ENCODE measurements at regions not wholly inside any gene's neighbourhood (a gene's known extent, or its start where the extent isn't known, plus 50 kb on each side); places are given as distances from the start of the nearest gene placed in this dataset.

- H3K36me3 ChIP-seq (ENCODE audit: control insufficient read depth, insufficient read depth, low read length, severe bottlenecking) = no peaks in the 10 kb centered on the region
- no peak overlapping the region for H3K9ac ChIP-seq (ENCODE audit: low read length)
- no peaks in the 10 kb centered on the region for H3K9me3 ChIP-seq (ENCODE audit: control insufficient read depth, low read length)
- peaks cover 19% of the 10 kb centered on the region for H3K4me1 ChIP-seq (ENCODE audit: control insufficient read depth, insufficient read depth, low read length)
- H3K4me3 ChIP-seq (ENCODE audit: low read length) = no peak overlapping the region
- DNase-seq (ENCODE audit: low read depth) = no peak
- H3K27me3 ChIP-seq (replicated peaks; ENCODE audit: control insufficient read depth, insufficient read depth, low read length) = no peaks in the 10 kb centered on the region
Observed at GRCh38 chr3:76038949-76039348, 253.6 kb upstream of the ZNF717 start.

DNA sequence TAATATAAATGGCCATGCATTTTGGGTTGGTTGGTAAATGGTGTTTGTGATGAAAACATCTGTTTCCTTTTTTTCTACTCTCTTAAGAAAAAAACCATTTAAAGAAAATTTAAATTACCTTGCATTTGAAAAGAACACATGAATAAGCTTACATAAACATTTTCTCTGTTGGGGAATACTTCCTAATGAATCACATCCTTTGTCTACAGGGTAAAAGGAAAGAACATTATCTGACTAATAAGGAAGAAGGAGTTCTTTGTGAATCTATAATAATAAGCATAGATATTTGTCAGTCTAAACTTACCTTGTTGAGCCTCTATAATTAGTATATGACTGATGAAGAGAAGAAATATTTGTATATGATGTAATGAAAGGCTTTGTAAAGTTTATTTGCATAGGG lies 254.1 kb upstream of the ZNF717 start:
- DNase-seq (ENCODE audit: low read depth) = peak; percentile 39
- H3K4me3 ChIP-seq (ENCODE audit: low read length) = no peak overlapping the region
- H3K27me3 ChIP-seq (replicated peaks; ENCODE audit: control insufficient read depth, insufficient read depth, low read length) = no peaks in the 10 kb centered on the region
- H3K4me1 ChIP-seq (ENCODE audit: control insufficient read depth, insufficient read depth, low read length) = peaks cover 19% of the 10 kb centered on the region
- no peaks in the 10 kb centered on the region for H3K9me3 ChIP-seq (ENCODE audit: control insufficient read depth, low read length)
- H3K9ac ChIP-seq (ENCODE audit: low read length) = no peak overlapping the region
- no peaks in the 10 kb centered on the region for H3K36me3 ChIP-seq (ENCODE audit: control insufficient read depth, insufficient read depth, low read length, severe bottlenecking)

GRCh38 chr3:76040946-76041345 lies 255.6 kb upstream of the ZNF717 start:
- H3K36me3 ChIP-seq (ENCODE audit: control insufficient read depth, insufficient read depth, low read length, severe bottlenecking) = no peaks in the 10 kb centered on the region
- peak; percentile 69 for DNase-seq (ENCODE audit: low read depth)
- peak overlapping the region; percentile 34 for H3K9ac ChIP-seq (ENCODE audit: low read length)
- no peaks in the 10 kb centered on the region for H3K9me3 ChIP-seq (ENCODE audit: control insufficient read depth, low read length)
- no peak overlapping the region for H3K4me3 ChIP-seq (ENCODE audit: low read length)
- H3K4me1 ChIP-seq (ENCODE audit: control insufficient read depth, insufficient read depth, low read length) = peaks cover 23% of the 10 kb centered on the region
- no peaks in the 10 kb centered on the region for H3K27me3 ChIP-seq (replicated peaks; ENCODE audit: control insufficient read depth, insufficient read depth, low read length)

GRCh38 chr3:76043746-76044145 lies 258.4 kb upstream of the ZNF717 start:
- H3K27me3 ChIP-seq (replicated peaks; ENCODE audit: control insufficient read depth, insufficient read depth, low read length) = no peaks in the 10 kb centered on the region
- H3K9me3 ChIP-seq (ENCODE audit: control insufficient read depth, low read length) = no peaks in the 10 kb centered on the region
- H3K36me3 ChIP-seq (ENCODE audit: control insufficient read depth, insufficient read depth, low read length, severe bottlenecking) = no peaks in the 10 kb centered on the region
- H3K4me1 ChIP-seq (ENCODE audit: control insufficient read depth, insufficient read depth, low read length) = peaks cover 23% of the 10 kb centered on the region
- no peak overlapping the region for H3K4me3 ChIP-seq (ENCODE audit: low read length)
- DNase-seq (ENCODE audit: low read depth) = no peak
- H3K9ac ChIP-seq (ENCODE audit: low read length) = no peak overlapping the region

DNA sequence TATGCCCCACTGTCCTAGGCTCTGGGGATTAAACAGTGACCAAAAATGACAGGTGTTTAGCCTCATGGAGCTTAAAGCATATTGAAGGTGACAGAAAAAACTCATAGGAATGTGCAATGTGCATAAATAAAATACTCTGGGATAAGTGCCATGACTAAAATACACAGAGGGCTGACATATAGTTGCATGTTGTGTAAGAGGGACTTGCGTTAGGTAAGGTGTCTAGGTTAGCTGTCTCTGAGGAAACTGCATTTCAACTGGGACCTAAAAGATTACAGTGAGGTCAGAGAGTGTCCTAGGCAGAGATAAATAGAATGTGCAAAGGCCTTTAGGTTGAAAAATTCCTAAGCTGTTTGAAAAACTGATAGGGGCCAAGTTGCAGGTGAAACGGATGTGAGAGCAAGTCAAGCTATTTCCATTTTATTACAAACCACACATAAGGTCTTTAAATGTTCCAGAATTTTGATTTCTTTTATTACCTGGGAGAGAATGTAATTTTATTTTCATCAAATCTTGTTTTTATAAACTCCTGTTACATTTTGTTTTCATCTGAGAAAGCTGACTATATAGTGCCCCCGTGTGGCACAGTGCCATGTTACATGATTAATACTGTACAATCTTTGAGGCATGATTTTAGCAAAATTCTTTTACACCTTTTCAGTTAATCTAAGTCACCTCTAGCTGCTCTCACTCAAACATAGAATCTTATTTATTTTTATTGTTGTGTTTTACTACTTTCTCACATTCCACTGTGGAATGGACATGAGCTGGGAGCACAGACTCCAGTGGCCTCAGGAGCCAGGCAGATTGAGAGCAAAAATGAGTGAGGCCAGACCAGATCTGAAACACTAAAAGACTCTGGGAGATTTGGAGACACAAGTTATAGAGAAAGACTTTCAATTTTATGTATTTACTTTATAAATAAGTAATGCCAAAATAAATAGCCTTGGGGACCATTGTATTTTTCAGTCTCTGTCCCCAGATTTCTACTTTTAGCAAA lies 259.6 kb upstream of the ZNF717 start:
- Histone ChIP-seq H3K9ac (ENCODE audit: low read length) (no peak overlapping the region), H3K9me3 (ENCODE audit: control insufficient read depth, low read length) (no peaks in the 10 kb centered on the region), H3K4me3 (ENCODE audit: low read length) (no peak overlapping the region), H3K27me3 (replicated peaks; ENCODE audit: control insufficient read depth, insufficient read depth, low read length) (no peaks in the 10 kb centered on the region), H3K4me1 (ENCODE audit: control insufficient read depth, insufficient read depth, low read length) (peaks cover 18% of the 10 kb centered on the region), H3K36me3 (ENCODE audit: control insufficient read depth, insufficient read depth, low read length, severe bottlenecking) (no peaks in the 10 kb centered on the region)
- peak; percentile 84 for DNase-seq (ENCODE audit: low read depth)

- H3K4me3 ChIP-seq (ENCODE audit: low read length) = no peak overlapping the region
- no peaks in the 10 kb centered on the region for H3K36me3 ChIP-seq (ENCODE audit: control insufficient read depth, insufficient read depth, low read length, severe bottlenecking)
- DNase-seq (ENCODE audit: low read depth) = no peak
- H3K4me1 ChIP-seq (ENCODE audit: control insufficient read depth, insufficient read depth, low read length) = peaks cover 7% of the 10 kb centered on the region
- H3K9me3 ChIP-seq (ENCODE audit: control insufficient read depth, low read length) = no peaks in the 10 kb centered on the region
- no peaks in the 10 kb centered on the region for H3K27me3 ChIP-seq (replicated peaks; ENCODE audit: control insufficient read depth, insufficient read depth, low read length)
- H3K9ac ChIP-seq (ENCODE audit: low read length) = no peak overlapping the region
Observed at GRCh38 chr3:76047368-76047767, 262.0 kb upstream of the ZNF717 start.

- no peaks in the 10 kb centered on the region for H3K9me3 ChIP-seq (ENCODE audit: control insufficient read depth, low read length)
- no peaks in the 10 kb centered on the region for H3K36me3 ChIP-seq (ENCODE audit: control insufficient read depth, insufficient read depth, low read length, severe bottlenecking)
- H3K4me1 ChIP-seq (ENCODE audit: control insufficient read depth, insufficient read depth, low read length) = peaks cover 4% of the 10 kb centered on the region
- H3K4me3 ChIP-seq (ENCODE audit: low read length) = no peak overlapping the region
- DNase-seq (ENCODE audit: low read depth) = no peak
- H3K9ac ChIP-seq (ENCODE audit: low read length) = no peak overlapping the region
- no peaks in the 10 kb centered on the region for H3K27me3 ChIP-seq (replicated peaks; ENCODE audit: control insufficient read depth, insufficient read depth, low read length)
Observed at GRCh38 chr3:76049776-76050175, 264.4 kb upstream of the ZNF717 start.

DNA sequence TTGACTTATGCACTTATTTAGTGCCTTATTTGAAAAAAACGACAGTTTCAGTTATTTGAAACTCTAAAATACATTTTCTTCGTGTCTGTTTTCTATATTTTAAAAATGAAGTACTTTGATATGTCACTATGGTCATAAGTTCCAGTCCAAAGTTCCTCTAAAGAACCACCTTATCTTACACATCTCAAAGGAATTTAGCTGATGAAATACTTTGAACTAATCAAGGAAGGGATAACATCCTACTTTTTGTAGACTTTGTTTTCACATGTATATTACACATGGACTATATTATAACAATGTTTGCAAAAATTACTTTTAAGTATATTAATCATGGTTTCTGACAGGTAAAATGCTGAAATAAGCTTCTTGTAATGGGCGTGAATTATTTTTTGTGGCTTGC lies 265.8 kb upstream of the ZNF717 start:
- Histone ChIP-seq H3K27me3 (replicated peaks; ENCODE audit: control insufficient read depth, insufficient read depth, low read length) (no peaks in the 10 kb centered on the region), H3K9me3 (ENCODE audit: control insufficient read depth, low read length) (no peaks in the 10 kb centered on the region), H3K4me1 (ENCODE audit: control insufficient read depth, insufficient read depth, low read length) (peaks cover 3% of the 10 kb centered on the region), H3K9ac (ENCODE audit: low read length) (no peak overlapping the region), H3K4me3 (ENCODE audit: low read length) (no peak overlapping the region), H3K36me3 (ENCODE audit: control insufficient read depth, insufficient read depth, low read length, severe bottlenecking) (no peaks in the 10 kb centered on the region)
- DNase-seq (ENCODE audit: low read depth) = peak; percentile 38

GRCh38 chr3:76054404-76054803 lies 269.1 kb upstream of the ZNF717 start:
- peak; percentile 31 for DNase-seq (ENCODE audit: low read depth)
- no peaks in the 10 kb centered on the region for H3K27me3 ChIP-seq (replicated peaks; ENCODE audit: control insufficient read depth, insufficient read depth, low read length)
- H3K4me1 ChIP-seq (ENCODE audit: control insufficient read depth, insufficient read depth, low read length) = peaks cover 3% of the 10 kb centered on the region
- H3K4me3 ChIP-seq (ENCODE audit: low read length) = no peak overlapping the region
- no peaks in the 10 kb centered on the region for H3K9me3 ChIP-seq (ENCODE audit: control insufficient read depth, low read length)
- H3K9ac ChIP-seq (ENCODE audit: low read length) = no peak overlapping the region
- no peaks in the 10 kb centered on the region for H3K36me3 ChIP-seq (ENCODE audit: control insufficient read depth, insufficient read depth, low read length, severe bottlenecking)

GRCh38 chr3:76061654-76062053 lies 276.3 kb upstream of the ZNF717 start:
- Histone ChIP-seq H3K27me3 (replicated peaks; ENCODE audit: control insufficient read depth, insufficient read depth, low read length) (no peaks in the 10 kb centered on the region), H3K9me3 (ENCODE audit: control insufficient read depth, low read length) (no peaks in the 10 kb centered on the region), H3K4me1 (ENCODE audit: control insufficient read depth, insufficient read depth, low read length) (peaks cover 15% of the 10 kb centered on the region), H3K4me3 (ENCODE audit: low read length) (no peak overlapping the region), H3K9ac (ENCODE audit: low read length) (no peak overlapping the region), H3K36me3 (ENCODE audit: control insufficient read depth, insufficient read depth, low read length, severe bottlenecking) (no peaks in the 10 kb centered on the region)
- DNase-seq (ENCODE audit: low read depth) = no peak

- H3K9me3 ChIP-seq (ENCODE audit: control insufficient read depth, low read length) = no peaks in the 10 kb centered on the region
- peaks cover 15% of the 10 kb centered on the region for H3K4me1 ChIP-seq (ENCODE audit: control insufficient read depth, insufficient read depth, low read length)
- peak; percentile 90 for DNase-seq (ENCODE audit: low read depth)
- no peaks in the 10 kb centered on the region for H3K36me3 ChIP-seq (ENCODE audit: control insufficient read depth, insufficient read depth, low read length, severe bottlenecking)
- H3K4me3 ChIP-seq (ENCODE audit: low read length) = no peak overlapping the region
- no peaks in the 10 kb centered on the region for H3K27me3 ChIP-seq (replicated peaks; ENCODE audit: control insufficient read depth, insufficient read depth, low read length)
- no peak overlapping the region for H3K9ac ChIP-seq (ENCODE audit: low read length)
Observed at GRCh38 chr3:76063019-76063418, 277.7 kb upstream of the ZNF717 start.
